SK-MEL-5 (cell line): ENCODE measurements at regions not wholly inside any gene's neighbourhood (a gene's known extent, or its start where the extent isn't known, plus 50 kb on each side); places are given as distances from the start of the nearest gene placed in this dataset.

Source experiments
- DNase-seq: peaks from one replicate; pipeline ENCODE4 v3.0.0-alpha.2; 2016; ENCODE audit warnings: low read depth, low spot score
- in situ Hi-C: cut with HindIII; loops from 2 replicates; pipeline ENCODE4 v1.10.0; 2016; ENCODE audit warnings: low sequenced_read_pairs, high pct_unique_total_duplicates, low pct_unique_long_range_greater_than_20kb

DNA sequence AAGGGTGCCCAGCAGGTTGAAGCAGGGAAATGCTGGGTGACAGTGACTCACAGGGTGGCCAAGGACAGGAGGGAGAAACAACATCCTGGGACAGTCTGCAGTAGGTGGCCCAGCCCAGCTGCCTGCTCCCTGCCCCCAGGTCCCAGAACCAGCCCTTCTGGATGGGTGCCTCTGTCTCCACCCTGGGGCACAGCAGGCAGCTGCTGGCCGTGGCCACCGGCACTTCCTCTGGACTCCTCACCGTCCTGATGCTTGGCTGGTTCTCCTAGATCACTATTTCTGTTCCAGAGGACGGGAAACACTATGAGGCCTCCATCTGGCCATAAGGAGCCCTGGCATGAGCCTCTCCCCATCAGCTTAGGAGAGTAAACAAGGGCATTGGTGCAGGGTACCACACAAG, 258.9 kb downstream of the XXYLT1 start:
- DNase-seq: no peak
- in situ Hi-C loops: no loop called here

GRCh38 chr3:195012571-195012970, 258.4 kb downstream of the XXYLT1 start:
- in situ Hi-C loops: no loop called here
- DNase-seq: no peak

DNA sequence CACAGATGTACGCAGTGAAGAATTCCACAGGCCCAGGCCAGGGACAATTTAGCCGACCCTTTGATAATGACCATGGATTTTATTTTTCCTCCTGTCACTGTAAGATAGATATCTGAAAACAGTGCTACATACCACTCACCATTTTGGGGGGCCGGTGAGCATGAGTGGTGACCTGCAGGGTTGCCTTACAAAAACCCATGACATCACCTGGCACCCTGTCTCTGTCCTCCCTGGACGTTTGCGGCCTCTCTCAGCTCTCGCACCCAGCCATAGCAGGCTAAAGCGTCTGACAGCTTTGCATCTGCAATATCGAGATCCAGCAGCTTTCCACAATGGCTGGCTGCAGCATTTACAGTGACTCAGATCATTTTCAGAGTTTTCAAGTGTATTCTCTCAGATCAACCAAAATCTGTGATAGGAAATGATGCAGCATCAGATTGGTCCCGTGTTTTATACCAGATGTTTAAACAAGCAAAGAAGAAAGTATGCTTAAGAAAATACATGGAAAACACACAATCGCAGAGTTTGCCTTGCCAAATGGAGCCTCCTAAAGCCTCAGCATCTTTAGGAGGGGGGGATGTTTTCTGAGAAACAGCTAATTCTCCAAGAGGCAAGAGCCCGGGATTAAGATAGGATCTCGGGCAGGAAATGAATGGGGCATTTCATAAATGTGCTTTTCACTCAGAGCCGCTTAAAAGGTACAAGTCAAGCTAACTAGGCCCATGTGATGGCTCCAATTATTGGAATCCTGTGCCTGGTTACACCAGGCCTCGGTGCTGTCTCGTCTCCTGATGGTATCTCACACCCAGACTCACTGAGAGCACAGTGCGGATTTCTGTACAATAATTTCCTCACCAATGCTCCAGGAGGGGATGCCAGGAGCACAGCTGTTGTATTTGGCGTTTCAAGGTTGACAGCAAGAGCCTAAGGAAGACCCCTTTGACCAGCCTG, 257.3 kb downstream of the XXYLT1 start:
- in situ Hi-C loops: no loop called here
- no peak for DNase-seq

DNA sequence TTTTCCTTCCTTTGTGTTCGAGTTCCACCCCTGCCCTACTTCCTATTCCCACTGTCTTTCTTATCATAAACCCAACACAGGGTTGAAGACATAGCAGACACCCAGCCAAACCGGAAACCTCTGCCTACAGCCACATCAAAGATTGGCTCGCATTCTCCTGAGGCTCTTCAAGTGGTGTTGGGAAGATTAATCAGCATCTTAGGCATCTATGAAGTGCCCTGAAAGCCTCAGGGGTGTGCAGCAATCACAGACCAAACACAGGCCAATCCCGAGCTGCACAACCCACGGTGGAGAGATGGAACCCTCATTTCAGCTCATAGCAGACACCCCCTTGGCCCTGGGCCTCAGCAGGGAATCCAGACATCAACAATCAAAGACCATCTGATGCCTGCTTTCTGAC, 255.9 kb downstream of the XXYLT1 start:
- no peak for DNase-seq
- in situ Hi-C loops: no loop called here

DNA sequence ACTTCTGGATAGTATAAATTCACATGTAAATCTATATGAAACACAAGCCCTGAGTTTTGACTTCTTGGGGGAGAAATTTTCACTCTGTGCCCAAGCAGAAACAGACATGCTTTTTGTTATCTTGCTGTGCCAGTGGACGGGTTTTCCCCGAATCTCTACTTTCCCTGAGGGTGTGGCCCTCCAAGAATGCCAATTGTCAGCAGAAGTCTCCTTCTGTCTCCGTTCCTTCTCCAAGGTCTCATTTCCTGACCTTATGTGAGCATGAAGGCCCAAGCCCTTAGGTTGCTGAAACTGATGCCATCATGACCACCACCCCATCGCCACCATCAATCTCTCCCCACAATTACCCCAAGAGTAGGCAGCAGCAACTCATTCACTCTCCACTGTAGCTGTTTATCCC, 253.8 kb downstream of the XXYLT1 start:
- no peak for DNase-seq
- in situ Hi-C loops: no loop called here
